GM12878 (cell line): ENCODE measurements at regions not wholly inside any gene's neighbourhood (a gene's known extent, or its start where the extent isn't known, plus 50 kb on each side); places are given as distances from the start of the nearest gene placed in this dataset.

Experiments used
- ATAC-seq: fragments of 200-7000 bp; cut with Tn5 transposase; 3 replicates; pipeline ENCODE4 v1.9.1; 2020; ENCODE audit warnings: mild to moderate bottlenecking, moderate library complexity
- BruUV-seq: library from RNA; stranded (reverse); fragments of 400-500 nt; replicated peaks from 2 replicates; lab custom pipeline; 2021; lab: Mats Ljungman, UMichigan
- CTCF ChIA-PET: fragments of 300-600 bp; sonication (Branson Sonifier 250); formaldehyde crosslinking; extraction: SDS; loops from one replicate; lab custom pipeline; 2021; ENCODE audit warnings: inconsistent platforms; lab: Yijun Ruan, JAX
- POLR2A ChIA-PET: fragments of 350-600 bp; formaldehyde crosslinking; extraction: SDS; loops from one replicate; lab custom pipeline; 2021; ENCODE audit warnings: inconsistent platforms; lab: Charles Lee
- RAD21 ChIA-PET: fragments of 300-600 bp; sonication (Branson Sonifier 250); formaldehyde crosslinking; loops from one replicate; lab custom pipeline; 2023; ENCODE audit warnings: antibody characterized with exemption; ENCODE audit not compliant: unreplicated experiment; lab: Charles Lee
- SMC1A ChIA-PET: fragments of 300-600 bp; sonication (Branson Sonifier 250); formaldehyde crosslinking; loops from one replicate; lab custom pipeline; 2023; ENCODE audit not compliant: unreplicated experiment, uncharacterized antibody; lab: Charles Lee
- DNase-seq: peaks from one replicate; pipeline ENCODE4 v3.0.0-alpha.2; 2011; ENCODE audit warnings: low read depth, low spot score
- FAIRE-seq: peaks from 3 replicates; lab custom pipeline; 2011; peaks lifted over from hg19 to GRCh38; lab: Jason Lieb, UNC
- H2AFZ ChIP-seq: 2 replicates; pipeline ENCODE4 v1.6.0; 2011; ENCODE audit warnings: low read depth, low read length, control low read depth; ENCODE audit not compliant: control insufficient read depth
- H3K27ac ChIP-seq: 2 replicates; pipeline ENCODE4 v1.5.1; 2011; ENCODE audit warnings: control low read depth; ENCODE audit not compliant: control insufficient read depth, insufficient read depth
- H3K27me3 ChIP-seq, 2 experiments: replicated peaks in 1 of 2; 2 replicates each; pipeline versions ENCODE4 v1.6.0 to v1.6.1; 2011; ENCODE audit warnings: low read length in 1 of 2; ENCODE audit not compliant: control insufficient read depth in 2 of 2, insufficient read depth in 2 of 2
- H3K36me3 ChIP-seq, 2 experiments: 2 replicates each; pipeline ENCODE4 v1.5.1; 2011; ENCODE audit warnings: low read length in 1 of 2; ENCODE audit not compliant: control insufficient read depth in 2 of 2, insufficient read depth in 2 of 2
- H3K4me1 ChIP-seq: 2 replicates; pipeline ENCODE4 v1.6.1; 2011; ENCODE audit warnings: mild to moderate bottlenecking, low read length, moderate library complexity, mixed read lengths; ENCODE audit not compliant: control insufficient read depth, insufficient read depth
- H3K4me2 ChIP-seq: 2 replicates; pipeline ENCODE4 v1.6.0; 2011; ENCODE audit warnings: control low read depth; ENCODE audit not compliant: control insufficient read depth, insufficient read depth
- H3K4me3 ChIP-seq: fragments of 200-600 bp; sonication (generic); 2 replicates; pipeline ENCODE4 v1.5.1; 2016
- H3K79me2 ChIP-seq: 2 replicates; pipeline ENCODE4 v1.6.0; 2011; ENCODE audit warnings: low read length; ENCODE audit not compliant: control insufficient read depth, insufficient read depth
- H3K9ac ChIP-seq: 2 replicates; pipeline ENCODE4 v1.8.0; 2011; ENCODE audit warnings: low read length, control low read depth, mixed read lengths; ENCODE audit not compliant: control insufficient read depth, insufficient read depth
- H3K9me3 ChIP-seq: replicated peaks from 3 replicates; pipeline ENCODE4 v1.5.1; 2011; ENCODE audit warnings: mild to moderate bottlenecking, low read length; ENCODE audit not compliant: control insufficient read depth, insufficient read depth
- H4K20me1 ChIP-seq: 2 replicates; pipeline ENCODE4 v1.6.0; 2011; ENCODE audit not compliant: control insufficient read depth, insufficient read depth
- FOXK2 ChIP-seq: fragments of 450-650 bp; IDR thresholded peaks from 2 replicates; pipeline ENCODE4 v1.6.1; 2017; ENCODE audit warnings: mild to moderate bottlenecking, moderate library complexity
- JUNB ChIP-seq: IDR thresholded peaks from 2 replicates; pipeline ENCODE4 v1.6.1; 2016; ENCODE audit warnings: antibody characterized with exemption, mild to moderate bottlenecking
- KAT2A ChIP-seq: conservative IDR thresholded peaks from 2 replicates; pipeline ENCODE4 v1.6.1; 2011; ENCODE audit warnings: low read depth, low read length; ENCODE audit not compliant: control insufficient read depth
- NR2C2 ChIP-seq: IDR thresholded peaks from 2 replicates; pipeline ENCODE4 v1.6.1; 2011; ENCODE audit warnings: borderline replicate concordance, low read depth; ENCODE audit not compliant: control insufficient read depth, insufficient read length
- RFX5 ChIP-seq: IDR thresholded peaks from 2 replicates; pipeline ENCODE4 v1.6.1; 2011; ENCODE audit warnings: low read depth, low read length, improper control_type of control experiment
- RUNX3 ChIP-seq: IDR thresholded peaks from 2 replicates; pipeline ENCODE4 v1.6.1; 2012; ENCODE audit warnings: low read length, inconsistent platforms
- SMARCA5 ChIP-seq: fragments of 450-650 bp; IDR thresholded peaks from 2 replicates; pipeline ENCODE4 v1.6.1; 2017; ENCODE audit warnings: mild to moderate bottlenecking
- ZNF217 ChIP-seq: fragments of 450-650 bp; IDR thresholded peaks from 2 replicates; pipeline ENCODE4 v1.6.1; 2017; ENCODE audit warnings: antibody characterized with exemption, mild to moderate bottlenecking
- ZNF622 ChIP-seq: fragments of 450-650 bp; IDR thresholded peaks from 2 replicates; pipeline ENCODE4 v1.6.1; 2017; ENCODE audit warnings: mild to moderate bottlenecking, inconsistent platforms
- WGBS: methylation state at CpG from one replicate; pipeline ENCODE4 v1.1.6; 2016; ENCODE audit warnings: low lambda C conversion rate; ENCODE audit not compliant: insufficient replicate concordance, insufficient coverage; ENCODE audit errors: missing lambda C conversion rate; 5-methylcytosine and 5-hydroxymethylcytosine counted together
- in situ Hi-C: fragments of 300-500 bp; cut with MboI; formaldehyde crosslinking; loops from 9 replicates; pipeline ENCODE4 v1.14.3; 2018; ENCODE audit warnings: mixed read lengths
- intact Hi-C: fragments of 100-400 bp; cut with micrococcal nuclease; formaldehyde crosslinking; loops from one replicate; pipeline ENCODE4 v1.14.2; 2022; ENCODE audit not compliant: unreplicated experiment

GRCh38 chr13:101003566-101003965, 329.0 kb upstream of the TMTC4 start:
- TF ChIP-seq RFX5 (no peak), ZNF217 (no peak), ZNF622 (no peak), SMARCA5 (no peak), NR2C2 (no peak), FOXK2 (no peak), JUNB (no peak)
- TF ChIP-seq, all 136 proteins: peak for 0
- ChIA-PET RAD21 (no interaction called here), POLR2A (no interaction called here)

GRCh38 chr13:100989392-100989791, 314.8 kb upstream of the TMTC4 start:
- no TSS peak for BruUV-seq
- H3K79me2 ChIP-seq: no peaks in the 10 kb centered on the region
- H3K9me3 ChIP-seq: no peaks in the 10 kb centered on the region
- ATAC-seq (no peak), FAIRE-seq (no peak), DNase-seq (no peak)
- WGBS: 0% methylated on average over 2 of the region's 2 CpGs
- no peak for TF ChIP-seq KAT2A
- no peak for TF ChIP-seq RUNX3
- no peaks in the 10 kb centered on the region for H3K4me1 ChIP-seq
- H2AFZ ChIP-seq: no peak overlapping the region
- intact Hi-C loops (no loop called here), in situ Hi-C loops (no loop called here)
- no peaks in the 10 kb centered on the region for H3K27me3 ChIP-seq
- ChIA-PET RAD21 (no interaction called here), SMC1A (interaction anchor here (0.6 kb wide), 2 partner anchors 67 to 189 kb away, joined by 3 read pairs; no protein-coding TSS in a partner anchor), POLR2A (no interaction called here), CTCF (no interaction called here)
- no peak overlapping the region for H3K27ac ChIP-seq
- H3K4me2 ChIP-seq: no peak overlapping the region
- no peaks in the 10 kb centered on the region for H4K20me1 ChIP-seq
- H3K9ac ChIP-seq: no peak overlapping the region
- no peaks in the 10 kb centered on the region for H3K36me3 ChIP-seq
- no peak overlapping the region for H3K4me3 ChIP-seq

More at GRCh38 chr13:101003566-101003965, 329.0 kb upstream of the TMTC4 start:
- Histone ChIP-seq H3K9ac (no peak overlapping the region), H3K4me1 (no peaks in the 10 kb centered on the region), H2AFZ (no peak overlapping the region), H3K79me2 (no peaks in the 10 kb centered on the region), H4K20me1 (no peaks in the 10 kb centered on the region), H3K4me3 (no peak overlapping the region), H3K4me2 (no peak overlapping the region), H3K9me3 (no peaks in the 10 kb centered on the region), H3K27me3 (no peaks in the 10 kb centered on the region), H3K36me3 (no peaks in the 10 kb centered on the region), H3K27ac (no peak overlapping the region)
- in situ Hi-C loops: no loop called here
- ATAC-seq (no peak), DNase-seq (no peak), FAIRE-seq (no peak)
- SMC1A ChIA-PET: no interaction called here
- intact Hi-C loops: no loop called here
- CTCF ChIA-PET: no interaction called here
- no TSS peak for BruUV-seq
